Esophagus muscularis mucosa (tissue), 4 donors: ENCODE measurements at regions not wholly inside any gene's neighbourhood (a gene's known extent, or its start where the extent isn't known, plus 50 kb on each side); places are given as distances from the start of the nearest gene placed in this dataset.

Experiments used
- DNase-seq: peaks from one replicate; pipeline ENCODE4 v3.0.0-alpha.2; 2017; ENCODE audit errors: extremely low spot score
- H3K27ac ChIP-seq, 4 donors: fragments of 200-600 bp; sonication (generic); replicated peaks in 1 of 4; 1 replicate in 3 of 4; 2 replicates in 1 of 4; pipeline ENCODE4 v1.5.1; 2016 to 2019; ENCODE audit warnings: mild to moderate bottlenecking in 1 of 4
- H3K27me3 ChIP-seq, 4 donors: fragments of 200-600 bp; sonication (generic); one replicate each; pipeline versions ENCODE4 v1.5.1 to v1.6.0; 2016 to 2019
- H3K36me3 ChIP-seq, 4 donors: fragments of 200-600 bp; sonication (generic); one replicate each; pipeline ENCODE4 v1.5.1; 2016 to 2019
- H3K4me1 ChIP-seq, 4 donors: fragments of 200-600 bp; sonication (generic); one replicate each; pipeline ENCODE4 v1.5.1; 2016 to 2019
- H3K4me3 ChIP-seq, 4 donors: fragments of 200-600 bp; sonication (generic); 1 replicate in 2 of 4; 2 replicates in 2 of 4; pipeline ENCODE4 v1.5.1; 2016 to 2019; ENCODE audit warnings: mild to moderate bottlenecking in 4 of 4, moderate library complexity in 1 of 4
- H3K9me3 ChIP-seq, 4 donors: fragments of 200-600 bp; sonication (generic); 1 replicate in 3 of 4; 2 replicates in 1 of 4; pipeline ENCODE4 v1.5.1; 2016 to 2019
- CTCF ChIP-seq, 3 experiments: fragments of 200-600 bp in 2 of 3; fragments of 450-650 bp in 1 of 3; sonication (generic) in 2 of 3; IDR thresholded peaks; one replicate each; pipeline ENCODE4 v1.5.1; 2017 to 2019; ENCODE audit warnings: antibody characterized with exemption in 3 of 3, mild to moderate bottlenecking in 2 of 3, moderate library complexity in 1 of 3
- EP300 ChIP-seq: sonication (generic); formaldehyde crosslinking; IDR thresholded peaks from one replicate; pipeline ENCODE4 v1.6.1; 2017; ENCODE audit warnings: antibody characterized with exemption
- POLR2A ChIP-seq: fragments of 450-650 bp; IDR thresholded peaks from one replicate; pipeline ENCODE4 v1.6.1; 2017; ENCODE audit warnings: antibody characterized with exemption, moderate library complexity, mild to moderate bottlenecking, low read depth
- POLR2AphosphoS5 ChIP-seq, 2 donors: sonication (generic); formaldehyde crosslinking; IDR thresholded peaks; one replicate each; pipeline ENCODE4 v1.6.1; 2017; ENCODE audit warnings: antibody characterized with exemption in 2 of 2
- WGBS: methylation state at CpG from one replicate; pipeline ENCODE4 v1.1.5; 2018; 5-methylcytosine and 5-hydroxymethylcytosine counted together
- intact Hi-C: fragments of 100-400 bp; cut with DNase I; formaldehyde crosslinking; loops from one replicate; pipeline ENCODE4 v1.15.1; 2023

- intact Hi-C loops: no loop called here
- Histone ChIP-seq H3K27me3 (peaks cover 0 to 17% (median 2%) of the 10 kb centered on the region in 4 donors), H3K27ac (no peak overlapping the region), H3K4me1 (no peaks in the 10 kb centered on the region), H3K9me3 (no peaks in the 10 kb centered on the region), H3K36me3 (no peaks in the 10 kb centered on the region), H3K4me3 (no peak overlapping the region)
- TF ChIP-seq POLR2AphosphoS5 (IDR thresholded peaks at IDR 0.05) (no peak), CTCF (IDR thresholded peaks at IDR 0.05) (no peak), EP300 (no peak), POLR2A (no peak)
- peak; percentile 34 for DNase-seq
- 80% methylated on average over 8 of the region's 8 CpGs for WGBS
Measured at GRCh38 chr1:47622776-47623556, 185.1 kb downstream of the FOXD2 start.

GRCh38 chr1:47623557-47623940 lies 185.7 kb downstream of the FOXD2 start:
- no peak overlapping the region for H3K27ac ChIP-seq
- H3K27me3 ChIP-seq: peaks cover 0 to 17% (median 2%) of the 10 kb centered on the region in 4 donors
- H3K4me3 ChIP-seq: no peak overlapping the region
- intact Hi-C loops: no loop called here
- WGBS: 90% methylated on average over 5 of the region's 5 CpGs
- peak; percentile 90 for DNase-seq
- no peak for TF ChIP-seq POLR2AphosphoS5 (IDR thresholded peaks at IDR 0.05)
- TF ChIP-seq EP300: no peak
- no peak for TF ChIP-seq POLR2A
- no peak for TF ChIP-seq CTCF (IDR thresholded peaks at IDR 0.05)
- H3K4me1 ChIP-seq: no peaks in the 10 kb centered on the region
- H3K36me3 ChIP-seq: no peaks in the 10 kb centered on the region
- no peaks in the 10 kb centered on the region for H3K9me3 ChIP-seq

- DNase-seq: peak; percentile 87
- WGBS: 67% methylated on average over 4 of the region's 4 CpGs
- no peaks in the 10 kb centered on the region for H3K36me3 ChIP-seq
- no peak overlapping the region for H3K4me3 ChIP-seq
- intact Hi-C loops: no loop called here
- peaks cover 0 to 17% (median 2%) of the 10 kb centered on the region in 4 donors for H3K27me3 ChIP-seq
- H3K4me1 ChIP-seq: no peaks in the 10 kb centered on the region
- H3K9me3 ChIP-seq: no peaks in the 10 kb centered on the region
- TF ChIP-seq CTCF (IDR thresholded peaks at IDR 0.05) (no peak), POLR2AphosphoS5 (IDR thresholded peaks at IDR 0.05) (no peak)
- H3K27ac ChIP-seq: no peak overlapping the region
Measured at GRCh38 chr1:47624531-47624930, 186.7 kb downstream of the FOXD2 start.

GRCh38 chr1:47627016-47627415 lies 189.2 kb downstream of the FOXD2 start:
- peaks cover 0 to 34% (median 0%) of the 10 kb centered on the region in 4 donors for H3K27me3 ChIP-seq
- DNase-seq: no peak
- no peak for TF ChIP-seq POLR2AphosphoS5 (IDR thresholded peaks at IDR 0.05)
- no peak for TF ChIP-seq POLR2A
- H3K4me3 ChIP-seq: no peak overlapping the region
- intact Hi-C loops: no loop called here
- no peaks in the 10 kb centered on the region for H3K9me3 ChIP-seq
- no peak overlapping the region for H3K27ac ChIP-seq
- 100% methylated on average over 2 of the region's 2 CpGs for WGBS
- H3K36me3 ChIP-seq: no peaks in the 10 kb centered on the region
- H3K4me1 ChIP-seq: no peaks in the 10 kb centered on the region

- H3K27me3 ChIP-seq: peaks cover 0 to 38% (median 0%) of the 10 kb centered on the region in 4 donors
- no peaks in the 10 kb centered on the region for H3K4me1 ChIP-seq
- no peaks in the 10 kb centered on the region for H3K36me3 ChIP-seq
- 66% methylated on average over 19 of the region's 23 CpGs for WGBS
- H3K27ac ChIP-seq: no peak overlapping the region
- H3K9me3 ChIP-seq: no peaks in the 10 kb centered on the region
- no peak overlapping the region for H3K4me3 ChIP-seq
- no peak for DNase-seq
- intact Hi-C loops: no loop called here
- no peak for TF ChIP-seq CTCF (IDR thresholded peaks at IDR 0.05)
- no peak for TF ChIP-seq POLR2AphosphoS5 (IDR thresholded peaks at IDR 0.05)
- TF ChIP-seq EP300: no peak
- no peak for TF ChIP-seq POLR2A
Measured at GRCh38 chr1:47627471-47628370, 189.9 kb downstream of the FOXD2 start.
